SU-DHL-6 (cell line): ENCODE measurements at regions not wholly inside any gene's neighbourhood (a gene's known extent, or its start where the extent isn't known, plus 50 kb on each side); places are given as distances from the start of the nearest gene placed in this dataset.

ENCODE experiments used
- H2AFZ ChIP-seq: fragments of 200-600 bp; sonication (generic); 2 replicates; pipeline ENCODE4 v1.6.1; 2014; ENCODE audit warnings: low read depth, mild to moderate bottlenecking, moderate library complexity, mixed read lengths, antibody characterized with exemption, low read length; ENCODE audit not compliant: severe bottlenecking
- H3F3A ChIP-seq: fragments of 200-600 bp; shearing (Covaris generic); 2 replicates; pipeline ENCODE4 v1.6.0; 2016; ENCODE audit warnings: antibody characterized with exemption, mild to moderate bottlenecking; ENCODE audit not compliant: insufficient read depth
- H3K27ac ChIP-seq: fragments of 200-600 bp; sonication (generic); 2 replicates; pipeline ENCODE4 v1.5.1; 2016; ENCODE audit warnings: low read depth, mild to moderate bottlenecking, low read length, moderate library complexity, mixed read lengths
- H3K27me3 ChIP-seq: fragments of 200-600 bp; sonication (generic), shearing (Covaris generic); 2 replicates; pipeline ENCODE4 v1.6.0; 2014; ENCODE audit warnings: mild to moderate bottlenecking, low read length
- H3K36me3 ChIP-seq: fragments of 200-600 bp; sonication (generic); 2 replicates; pipeline ENCODE4 v1.6.1; 2014; ENCODE audit warnings: mild to moderate bottlenecking, low read length, mixed read lengths
- H3K4me2 ChIP-seq: fragments of 300-600, 200-600 bp; shearing (Covaris generic), sonication (generic); 2 replicates; pipeline ENCODE4 v1.6.0; 2014; ENCODE audit warnings: low read length, low read depth, mild to moderate bottlenecking; ENCODE audit not compliant: poor library complexity, severe bottlenecking
- H3K4me3 ChIP-seq: fragments of 200-600 bp; sonication (generic); 2 replicates; pipeline ENCODE4 v1.5.1; 2014; ENCODE audit warnings: antibody characterized with exemption, low read length, mild to moderate bottlenecking, mixed read lengths; ENCODE audit not compliant: insufficient read depth, poor library complexity, severe bottlenecking
- H3K79me2 ChIP-seq: fragments of 200-600 bp; sonication (generic); 2 replicates; pipeline ENCODE4 v1.6.1; 2014; ENCODE audit warnings: mild to moderate bottlenecking, low read length, moderate library complexity; ENCODE audit not compliant: insufficient read depth
- H3K9ac ChIP-seq: fragments of 200-600 bp; sonication (generic); 2 replicates; pipeline ENCODE4 v1.7.0; 2014; ENCODE audit warnings: mild to moderate bottlenecking, low read length
- H3K9me2 ChIP-seq: fragments of 200-600 bp; sonication (generic); replicated peaks from 2 replicates; pipeline ENCODE4 v1.6.1; 2014; ENCODE audit warnings: low read length; ENCODE audit not compliant: insufficient read depth
- H3K9me3 ChIP-seq: fragments of 200-600 bp; sonication (generic); 2 replicates; pipeline ENCODE4 v1.6.1; 2014; ENCODE audit warnings: low read length, mixed read lengths; ENCODE audit not compliant: insufficient read depth
- H4K20me1 ChIP-seq: fragments of 200-600 bp; sonication (generic); 2 replicates; pipeline ENCODE4 v1.6.1; 2014; ENCODE audit warnings: low read depth, mild to moderate bottlenecking, antibody characterized with exemption, low read length, moderate library complexity, mixed read lengths
- CTCF ChIP-seq: fragments of 200-600 bp; sonication (generic); IDR thresholded peaks from one replicate; pipeline ENCODE4 v1.5.1; 2017; ENCODE audit warnings: antibody characterized with exemption, mild to moderate bottlenecking, low read length, moderate library complexity; ENCODE audit not compliant: insufficient read depth, poor library complexity, severe bottlenecking
- EZH2phosphoT487 ChIP-seq: fragments of 200-600 bp; sonication (generic), shearing (Covaris generic); conservative IDR thresholded peaks from 2 replicates; pipeline ENCODE4 v1.6.1; 2018; ENCODE audit warnings: mild to moderate bottlenecking, antibody characterized with exemption, low read length, moderate library complexity, mixed read lengths

- Histone ChIP-seq H2AFZ (no peak overlapping the region), H3K4me2 (no peak overlapping the region), H3K9me3 (no peaks in the 10 kb centered on the region), H3K9ac (no peak overlapping the region), H3K36me3 (no peaks in the 10 kb centered on the region), H3F3A (no peaks in the 10 kb centered on the region), H3K4me3 (no peak overlapping the region), H3K79me2 (no peaks in the 10 kb centered on the region), H3K27ac (no peak overlapping the region), H3K27me3 (no peaks in the 10 kb centered on the region), H3K9me2 (no peaks in the 10 kb centered on the region), H4K20me1 (no peaks in the 10 kb centered on the region)
- TF ChIP-seq EZH2phosphoT487 (no peak), CTCF (no peak)
These were observed 67.2 kb upstream of the BARHL2 start for GRCh38 chr1:90784186-90784847.

GRCh38 chr1:90783181-90783580 is 66.1 kb upstream of the BARHL2 start:
- TF ChIP-seq CTCF (no peak), EZH2phosphoT487 (no peak)
- H3K27ac ChIP-seq: no peak overlapping the region

GRCh38 chr1:90782046-90782445 is 64.9 kb upstream of the BARHL2 start:
- Histone ChIP-seq H3K4me3 (no peak overlapping the region), H2AFZ (no peak overlapping the region), H3K9me3 (no peaks in the 10 kb centered on the region), H3K27ac (no peak overlapping the region), H3K79me2 (no peaks in the 10 kb centered on the region), H3F3A (no peaks in the 10 kb centered on the region), H3K36me3 (no peaks in the 10 kb centered on the region), H3K27me3 (no peaks in the 10 kb centered on the region), H3K4me2 (no peak overlapping the region), H3K9ac (no peak overlapping the region), H3K9me2 (no peaks in the 10 kb centered on the region), H4K20me1 (no peaks in the 10 kb centered on the region)
- TF ChIP-seq EZH2phosphoT487 (no peak), CTCF (no peak)

More at GRCh38 chr1:90783181-90783580, 66.1 kb upstream of the BARHL2 start:
- Histone ChIP-seq H3K27me3 (no peaks in the 10 kb centered on the region), H3K36me3 (no peaks in the 10 kb centered on the region), H3K79me2 (no peaks in the 10 kb centered on the region), H2AFZ (no peak overlapping the region), H3K9me3 (no peaks in the 10 kb centered on the region), H3K9me2 (no peaks in the 10 kb centered on the region), H3K4me3 (no peak overlapping the region), H3K9ac (no peak overlapping the region), H4K20me1 (no peaks in the 10 kb centered on the region), H3F3A (no peaks in the 10 kb centered on the region), H3K4me2 (no peak overlapping the region)
